Natural killer cell (primary cell): ENCODE measurements at regions not wholly inside any gene's neighbourhood (a gene's known extent, or its start where the extent isn't known, plus 50 kb on each side); places are given as distances from the start of the nearest gene placed in this dataset.

Experiments used
- ATAC-seq, 3 donors: fragments of 150-1000 bp in 2 of 3; fragments of 200-7000 bp in 1 of 3; cut with Tn5 transposase; 1 replicate in 1 of 3; 2 replicates in 2 of 3; pipeline ENCODE4 v1.10.0; 2021; ENCODE audit warnings: mild to moderate bottlenecking in 2 of 3, moderate library complexity in 2 of 3
- DNase-seq, 2 donors: peaks; one replicate each; pipeline versions ENCODE4 v3.0.0 to v3.0.0-alpha.2; 2013 to 2021; ENCODE audit warnings: mixed read lengths in 1 of 2
- H3K27ac ChIP-seq: one replicate; pipeline ENCODE4 v1.5.1; 2013; ENCODE audit warnings: mild to moderate bottlenecking, low read length
- H3K27me3 ChIP-seq: one replicate; pipeline ENCODE4 v1.6.1; 2013; ENCODE audit warnings: low read length; ENCODE audit not compliant: control insufficient read depth, insufficient read depth
- H3K36me3 ChIP-seq: one replicate; pipeline ENCODE4 v1.6.1; 2013; ENCODE audit warnings: low read length; ENCODE audit not compliant: control insufficient read depth, insufficient read depth
- H3K4me1 ChIP-seq: one replicate; pipeline ENCODE4 v1.6.1; 2013; ENCODE audit warnings: low read length; ENCODE audit not compliant: control insufficient read depth, insufficient read depth
- H3K4me3 ChIP-seq: one replicate; pipeline ENCODE4 v1.5.1; 2013; ENCODE audit warnings: low read length
- H3K9me3 ChIP-seq: one replicate; pipeline ENCODE4 v1.6.1; 2013; ENCODE audit warnings: low read length; ENCODE audit not compliant: control insufficient read depth, insufficient read depth
- H3K27ac Mint-ChIP-seq, 2 donors: one replicate each; pipeline ENCODE4 v1.8.0; 2022; ENCODE audit warnings: mild to moderate bottlenecking in 2 of 2, mixed read lengths in 2 of 2, moderate library complexity in 1 of 2
- H3K27me3 Mint-ChIP-seq, 2 donors: one replicate each; pipeline ENCODE4 v1.8.0; 2022; ENCODE audit warnings: low read depth in 2 of 2, mixed read lengths in 2 of 2
- H3K36me3 Mint-ChIP-seq: one replicate; pipeline ENCODE4 v1.8.0; 2022; ENCODE audit warnings: mixed read lengths
- H3K4me1 Mint-ChIP-seq, 2 donors: one replicate each; pipeline ENCODE4 v1.8.0; 2022; ENCODE audit warnings: mixed read lengths in 2 of 2
- H3K4me3 Mint-ChIP-seq: one replicate; pipeline ENCODE4 v1.8.0; 2022; ENCODE audit warnings: mild to moderate bottlenecking, moderate library complexity, mixed read lengths
- H3K9me3 Mint-ChIP-seq, 2 donors: one replicate each; pipeline ENCODE4 v1.8.0; 2022; ENCODE audit warnings: mixed read lengths in 2 of 2
- WGBS: methylation state at CpG from one replicate; pipeline ENCODE4 v1.1.7; 2013; ENCODE audit warnings: missing lambda C conversion rate; ENCODE audit not compliant: insufficient coverage; 5-methylcytosine and 5-hydroxymethylcytosine counted together
- intact Hi-C: fragments of 100-400 bp; cut with micrococcal nuclease; formaldehyde crosslinking; loops from one replicate; pipeline ENCODE4 v1.14.2; 2022
- TF ChIP-seq, protein P1 (sequence below): fragments of 200-600 bp; IDR thresholded peaks from one replicate; pipeline ENCODE4 v1.8.0; 2022; ENCODE audit warnings: antibody characterized with exemption

DNA sequence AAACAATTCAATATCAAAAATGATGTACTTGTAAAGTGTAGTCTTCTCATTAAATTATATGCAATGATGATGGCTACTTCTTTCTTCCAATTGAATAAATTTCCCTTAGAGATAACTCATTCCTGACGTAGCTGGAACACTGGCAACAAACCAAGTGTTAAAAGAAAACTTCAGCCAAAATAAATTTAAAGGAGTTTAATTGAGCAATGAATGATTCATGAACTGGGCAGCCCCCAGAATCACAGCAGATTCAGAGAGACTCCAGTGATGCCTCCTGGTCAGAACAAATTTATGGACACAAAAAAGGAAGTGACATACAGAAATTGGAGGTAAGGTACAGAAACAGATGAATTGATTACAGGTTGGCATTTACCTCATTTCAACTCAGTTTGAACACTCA is 276.5 kb downstream of the DSC3 start:
- Mint-ChIP-seq H3K4me1 (no peaks in the 10 kb centered on the region), H3K27ac (no peak overlapping the region), H3K27me3 (no peaks in the 10 kb centered on the region), H3K36me3 (no peaks in the 10 kb centered on the region), H3K4me3 (no peak overlapping the region), H3K9me3 (peaks cover 0 to 8% of the 10 kb centered on the region in 2 donors)
- no peak for ATAC-seq
- no CpG with 5 or more reads among the region's 1 CpG for WGBS
- intact Hi-C loops, result no loop called here
- H3K4me3 ChIP-seq, result no peak overlapping the region
- TF ChIP-seq, protein P1, sequence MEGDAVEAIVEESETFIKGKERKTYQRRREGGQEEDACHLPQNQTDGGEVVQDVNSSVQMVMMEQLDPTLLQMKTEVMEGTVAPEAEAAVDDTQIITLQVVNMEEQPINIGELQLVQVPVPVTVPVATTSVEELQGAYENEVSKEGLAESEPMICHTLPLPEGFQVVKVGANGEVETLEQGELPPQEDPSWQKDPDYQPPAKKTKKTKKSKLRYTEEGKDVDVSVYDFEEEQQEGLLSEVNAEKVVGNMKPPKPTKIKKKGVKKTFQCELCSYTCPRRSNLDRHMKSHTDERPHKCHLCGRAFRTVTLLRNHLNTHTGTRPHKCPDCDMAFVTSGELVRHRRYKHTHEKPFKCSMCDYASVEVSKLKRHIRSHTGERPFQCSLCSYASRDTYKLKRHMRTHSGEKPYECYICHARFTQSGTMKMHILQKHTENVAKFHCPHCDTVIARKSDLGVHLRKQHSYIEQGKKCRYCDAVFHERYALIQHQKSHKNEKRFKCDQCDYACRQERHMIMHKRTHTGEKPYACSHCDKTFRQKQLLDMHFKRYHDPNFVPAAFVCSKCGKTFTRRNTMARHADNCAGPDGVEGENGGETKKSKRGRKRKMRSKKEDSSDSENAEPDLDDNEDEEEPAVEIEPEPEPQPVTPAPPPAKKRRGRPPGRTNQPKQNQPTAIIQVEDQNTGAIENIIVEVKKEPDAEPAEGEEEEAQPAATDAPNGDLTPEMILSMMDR, result no peak
- H3K4me1 ChIP-seq, result no peaks in the 10 kb centered on the region
- no peaks in the 10 kb centered on the region for H3K36me3 ChIP-seq
- no peak overlapping the region for H3K27ac ChIP-seq
- peaks cover 5% of the 10 kb centered on the region for H3K9me3 ChIP-seq
- H3K27me3 ChIP-seq, result no peaks in the 10 kb centered on the region
- no peak for DNase-seq

DNA sequence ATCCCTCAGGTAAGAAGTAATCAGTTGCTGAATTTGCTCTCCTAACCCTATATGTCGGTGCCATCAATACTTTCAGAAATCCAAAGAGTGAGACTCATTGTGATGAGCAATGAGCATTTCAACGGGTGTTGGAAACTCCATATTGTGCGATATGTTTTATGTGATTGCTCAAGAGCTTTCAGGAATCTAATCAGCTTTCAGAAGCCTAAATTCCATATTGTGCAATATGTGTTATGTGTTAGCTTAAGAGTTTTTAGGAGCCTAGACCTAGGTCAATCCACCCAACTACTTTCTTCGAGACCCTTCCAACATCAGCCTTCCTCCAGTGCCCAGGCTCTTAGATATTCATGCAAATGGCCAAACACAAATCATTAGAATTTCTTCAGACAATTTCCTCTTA is 277.3 kb downstream of the DSC3 start:
- no peaks in the 10 kb centered on the region for H3K27me3 Mint-ChIP-seq
- WGBS, result 72% methylated on average over 4 of the region's 4 CpGs
- intact Hi-C loops, result no loop called here

DNA sequence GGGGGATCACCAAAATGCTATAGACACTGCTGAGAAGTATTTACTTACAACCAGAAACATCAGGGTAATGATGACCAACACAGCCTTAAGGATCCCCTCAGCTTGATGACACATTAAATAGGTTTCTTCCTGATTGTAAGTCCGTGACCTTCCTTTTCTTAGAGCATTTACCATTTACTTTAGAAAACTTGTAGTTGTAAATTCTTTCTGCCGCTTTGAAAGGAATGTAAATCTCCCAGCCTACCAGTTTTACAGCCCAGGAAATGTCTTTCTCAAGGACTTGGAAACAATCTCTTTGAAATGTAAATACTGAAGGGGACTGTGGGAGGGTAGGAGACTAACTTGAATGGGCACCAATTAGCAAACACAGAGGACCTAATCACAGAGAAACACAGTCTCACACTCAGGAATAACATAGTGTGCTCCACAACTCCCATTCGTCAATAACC is 278.6 kb downstream of the DSC3 start:
- no peaks in the 10 kb centered on the region for H3K4me1 ChIP-seq
- WGBS, result 50% methylated on average over 1 of the region's 3 CpGs
- TF ChIP-seq, protein P1, result no peak
- H3K36me3 Mint-ChIP-seq, result no peaks in the 10 kb centered on the region
- H3K4me1 Mint-ChIP-seq, result no peaks in the 10 kb centered on the region
- H3K27ac Mint-ChIP-seq, result no peak overlapping the region
- no peak for ATAC-seq
- H3K27me3 Mint-ChIP-seq, result no peaks in the 10 kb centered on the region
- no peaks in the 10 kb centered on the region for H3K36me3 ChIP-seq
- intact Hi-C loops, result loop anchor here (2.0 kb wide), 1 partner anchor 51 kb away; no protein-coding TSS in a partner anchor
- H3K9me3 Mint-ChIP-seq, result peaks cover 0 to 6% of the 10 kb centered on the region in 2 donors
- DNase-seq, result no peak
- H3K27ac ChIP-seq, result no peak overlapping the region
- H3K4me3 Mint-ChIP-seq, result no peak overlapping the region
- H3K27me3 ChIP-seq, result no peaks in the 10 kb centered on the region
- H3K4me3 ChIP-seq, result no peak overlapping the region
- H3K9me3 ChIP-seq, result peaks cover 3% of the 10 kb centered on the region

More for the DNA sequence above, 277.3 kb downstream of the DSC3 start:
- Histone ChIP-seq H3K36me3 (no peaks in the 10 kb centered on the region), H3K4me3 (no peak overlapping the region), H3K27ac (no peak overlapping the region), H3K9me3 (peaks cover 3% of the 10 kb centered on the region), H3K4me1 (no peaks in the 10 kb centered on the region), H3K27me3 (no peaks in the 10 kb centered on the region)
- H3K4me3 Mint-ChIP-seq, result no peak overlapping the region
- no peaks in the 10 kb centered on the region for H3K36me3 Mint-ChIP-seq
- H3K9me3 Mint-ChIP-seq, result peaks cover 0 to 6% of the 10 kb centered on the region in 2 donors
- ATAC-seq, result no peak
- H3K27ac Mint-ChIP-seq, result no peak overlapping the region
- DNase-seq, result no peak
- TF ChIP-seq, protein P1, result no peak
- H3K4me1 Mint-ChIP-seq, result no peaks in the 10 kb centered on the region

DNA sequence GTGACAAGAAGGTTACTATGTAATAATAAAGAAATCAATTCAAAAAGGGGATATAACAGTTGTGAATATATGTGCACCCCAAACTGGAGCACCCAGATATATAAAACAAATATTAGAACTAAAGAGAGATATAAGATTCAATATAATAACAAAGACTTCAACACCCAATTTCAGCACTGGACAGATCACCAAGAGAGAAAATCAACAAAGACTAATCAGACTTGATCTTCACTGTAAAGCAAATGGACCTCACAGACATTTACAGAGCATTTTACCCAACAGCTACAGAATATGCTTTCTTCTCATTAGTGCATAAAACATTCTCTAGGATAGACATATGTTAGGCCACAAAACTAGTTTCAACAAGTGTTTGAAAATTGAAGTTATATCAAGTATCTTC is 287.7 kb downstream of the DSC3 start:
- Mint-ChIP-seq H3K4me1 (no peaks in the 10 kb centered on the region), H3K27me3 (no peaks in the 10 kb centered on the region), H3K9me3 (peaks cover 12 to 22% of the 10 kb centered on the region in 2 donors), H3K27ac (no peak overlapping the region), H3K36me3 (no peaks in the 10 kb centered on the region), H3K4me3 (no peak overlapping the region)
- TF ChIP-seq, protein P1, result no peak
- no peaks in the 10 kb centered on the region for H3K27me3 ChIP-seq
- no peak overlapping the region for H3K4me3 ChIP-seq
- H3K36me3 ChIP-seq, result no peaks in the 10 kb centered on the region
- no peaks in the 10 kb centered on the region for H3K4me1 ChIP-seq
- H3K9me3 ChIP-seq, result peaks cover 6% of the 10 kb centered on the region
- H3K27ac ChIP-seq, result no peak overlapping the region
- intact Hi-C loops, result no loop called here
- ATAC-seq (no peak), DNase-seq (no peak)
